ENCODE measurements at regions not wholly inside any gene's neighbourhood (a gene's known extent, or its start where the extent isn't known, plus 50 kb on each side); places are given as distances from the start of the nearest gene placed in this dataset.
A peak's percentile ranks its signal among the peaks of the same experiment; 100 is the strongest.

GRCh38 chr1:29455781-29456180, 219.5 kb downstream of the PTPRU start:
- no peak for TF ChIP-seq CTCF (IDR thresholded peaks at IDR 0.05; ENCODE audit: control extremely low read depth, extremely low read depth)
- Histone ChIP-seq H3K36me3 (ENCODE audit: control insufficient read depth in 4 of 4, insufficient read depth in 4 of 4, low read length in 4 of 4) (no peaks in the 10 kb centered on the region), H3K27ac (ENCODE audit: low read depth in 1 of 2, low read length in 1 of 2) (no peak overlapping the region), H3K27me3 (ENCODE audit: control insufficient read depth in 3 of 3, insufficient read depth in 3 of 3, low read length in 2 of 3) (peaks cover 0 to 5% (median 0%) of the 10 kb centered on the region in 3 donors), H3K4me3 (no peak overlapping the region), H3K9me3 (ENCODE audit: control insufficient read depth in 4 of 4, insufficient read depth in 3 of 4, low read length in 3 of 4) (peaks cover 0 to 5% (median 0%) of the 10 kb centered on the region in 4 donors), H3K9ac (ENCODE audit: insufficient read depth in 1 of 2, low read length in 2 of 2) (no peak overlapping the region), H3K4me1 (ENCODE audit: control insufficient read depth in 5 of 5, insufficient read depth in 5 of 5, low read length in 5 of 5) (no peaks in the 10 kb centered on the region)
- DNase-seq = no peak
- ATAC-seq (ENCODE audit: insufficient read depth, low FRiP score) = no peak
- WGBS, 2 donors = 69 to 88% methylated on average over 5 of the region's 5 CpGs

- Histone ChIP-seq H3K4me3 (no peak overlapping the region), H3K27ac (ENCODE audit: low read depth in 1 of 2, low read length in 1 of 2) (no peak overlapping the region), H3K4me1 (ENCODE audit: control insufficient read depth in 5 of 5, insufficient read depth in 5 of 5, low read length in 5 of 5) (no peaks in the 10 kb centered on the region), H3K9ac (ENCODE audit: insufficient read depth in 1 of 2, low read length in 2 of 2) (no peak overlapping the region), H3K27me3 (ENCODE audit: control insufficient read depth in 3 of 3, insufficient read depth in 3 of 3, low read length in 2 of 3) (peaks cover 0 to 5% (median 0%) of the 10 kb centered on the region in 3 donors), H3K36me3 (ENCODE audit: control insufficient read depth in 4 of 4, insufficient read depth in 4 of 4, low read length in 4 of 4) (no peaks in the 10 kb centered on the region), H3K9me3 (ENCODE audit: control insufficient read depth in 4 of 4, insufficient read depth in 3 of 4, low read length in 3 of 4) (peaks cover 0 to 3% (median 0%) of the 10 kb centered on the region in 4 donors)
- TF ChIP-seq CTCF (IDR thresholded peaks at IDR 0.05; ENCODE audit: control extremely low read depth, extremely low read depth) = no peak
- DNase-seq (no peak), ATAC-seq (ENCODE audit: insufficient read depth, low FRiP score) (no peak)
- 75 to 78% methylated on average over 12 to 13 of the region's 13 CpGs for whole genome bisulfite sequencing, 2 donors
Measured at GRCh38 chr1:29454616-29455380, 218.5 kb downstream of the PTPRU start.

DNA sequence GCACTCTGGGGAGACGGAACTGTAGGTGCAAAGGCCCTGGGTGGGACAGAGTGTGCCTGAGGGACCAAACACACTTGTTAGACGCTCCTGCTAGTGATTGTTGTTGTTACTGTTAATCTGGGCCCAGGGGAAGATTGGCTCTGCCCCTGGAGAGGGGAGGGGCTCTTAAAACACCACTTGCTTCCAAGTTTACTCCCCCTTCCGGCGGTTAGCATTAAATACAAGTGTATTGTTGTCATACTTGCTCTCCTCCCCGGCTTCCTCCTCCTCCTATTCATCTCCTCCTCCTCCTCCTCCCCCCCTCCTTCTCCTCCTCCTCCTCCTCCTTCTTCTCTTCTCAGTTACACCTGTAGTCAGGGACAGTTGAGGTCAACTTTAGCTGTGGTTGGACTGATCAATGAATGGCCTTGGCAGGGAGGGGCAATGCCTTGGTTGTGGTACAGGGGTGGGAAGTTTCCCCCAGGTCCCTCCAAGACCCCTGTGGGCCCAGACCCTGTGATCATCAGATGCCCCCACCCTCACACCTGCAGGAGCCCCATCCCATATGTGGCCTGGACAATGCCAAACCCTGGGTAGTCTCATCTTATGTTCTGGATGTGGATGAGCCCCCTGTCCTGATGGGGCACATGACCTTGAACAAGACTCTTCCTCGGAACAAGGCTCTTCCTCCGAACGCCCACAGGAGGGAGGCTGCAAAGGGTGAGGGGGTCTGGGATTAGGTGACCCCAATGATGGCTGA, 217.3 kb downstream of the PTPRU start:
- 27 to 36% methylated on average over 8 of the region's 8 CpGs for WGBS, 2 donors
- DNase-seq (peak; percentile 37 to 81 (median 56)), ATAC-seq (ENCODE audit: insufficient read depth, low FRiP score) (no peak)
- H3K27me3 ChIP-seq (ENCODE audit: control insufficient read depth in 3 of 3, insufficient read depth in 3 of 3, low read length in 2 of 3) = no peaks in the 10 kb centered on the region
- H3K4me3 ChIP-seq = no peak overlapping the region
- no peaks in the 10 kb centered on the region for H3K4me1 ChIP-seq (ENCODE audit: control insufficient read depth in 5 of 5, insufficient read depth in 5 of 5, low read length in 5 of 5)
- H3K9ac ChIP-seq (ENCODE audit: insufficient read depth in 1 of 2, low read length in 2 of 2) = no peak overlapping the region
- peaks cover 0 to 3% (median 0%) of the 10 kb centered on the region in 4 donors for H3K9me3 ChIP-seq (ENCODE audit: control insufficient read depth in 4 of 4, insufficient read depth in 3 of 4, low read length in 3 of 4)
- no peak for TF ChIP-seq CTCF (IDR thresholded peaks at IDR 0.05; ENCODE audit: control extremely low read depth, extremely low read depth)
- no peaks in the 10 kb centered on the region for H3K36me3 ChIP-seq (ENCODE audit: control insufficient read depth in 4 of 4, insufficient read depth in 4 of 4, low read length in 4 of 4)
- H3K27ac ChIP-seq (ENCODE audit: low read depth in 1 of 2, low read length in 1 of 2) = no peak overlapping the region
